ENCODE measurements at regions not wholly inside any gene's neighbourhood (a gene's known extent, or its start where the extent isn't known, plus 50 kb on each side); places are given as distances from the start of the nearest gene placed in this dataset.

- peaks cover 3% of the 10 kb centered on the region for H3K36me3 Mint-ChIP-seq (ENCODE audit: low read depth)
- H3K9me3 ChIP-seq (ENCODE audit: control insufficient read depth, low read length, poor library complexity, severe bottlenecking), result no peaks in the 10 kb centered on the region
- DNase-seq (no peak), ATAC-seq (no peak)
- H3K4me1 Mint-ChIP-seq, result no peaks in the 10 kb centered on the region
- H3K4me3 Mint-ChIP-seq, result no peak overlapping the region
- H3K27me3 Mint-ChIP-seq, result peaks cover 48% of the 10 kb centered on the region
- no peak overlapping the region for H3K27ac Mint-ChIP-seq
These were observed 128.0 kb upstream of the MCHR2 start for GRCh38 chr6:100121854-100122609.

- H3K9me3 ChIP-seq (ENCODE audit: control insufficient read depth, low read length, poor library complexity, severe bottlenecking), result no peaks in the 10 kb centered on the region
- Mint-ChIP-seq H3K4me1 (no peaks in the 10 kb centered on the region), H3K4me3 (no peak overlapping the region), H3K27me3 (peaks cover 54% of the 10 kb centered on the region), H3K27ac (no peak overlapping the region), H3K36me3 (ENCODE audit: low read depth) (peaks cover 3% of the 10 kb centered on the region)
- ATAC-seq (no peak), DNase-seq (no peak)
These were observed 125.2 kb upstream of the MCHR2 start for GRCh38 chr6:100119261-100119660.

GRCh38 chr6:100118301-100118700, 124.3 kb upstream of the MCHR2 start:
- no peak overlapping the region for H3K4me3 Mint-ChIP-seq
- H3K9me3 ChIP-seq (ENCODE audit: control insufficient read depth, low read length, poor library complexity, severe bottlenecking), result no peaks in the 10 kb centered on the region
- no peak overlapping the region for H3K27ac Mint-ChIP-seq
- DNase-seq (no peak), ATAC-seq (no peak)
- no peaks in the 10 kb centered on the region for H3K4me1 Mint-ChIP-seq
- H3K36me3 Mint-ChIP-seq (ENCODE audit: low read depth), result peaks cover 2% of the 10 kb centered on the region
- peaks cover 44% of the 10 kb centered on the region for H3K27me3 Mint-ChIP-seq

- H3K9me3 ChIP-seq (ENCODE audit: control insufficient read depth, low read length, poor library complexity, severe bottlenecking), result no peaks in the 10 kb centered on the region
- no peak overlapping the region for H3K27ac Mint-ChIP-seq
These were observed 123.7 kb upstream of the MCHR2 start for GRCh38 chr6:100117680-100118079.

GRCh38 chr6:100116411-100117194, 122.6 kb upstream of the MCHR2 start:
- H3K9me3 ChIP-seq (ENCODE audit: control insufficient read depth, low read length, poor library complexity, severe bottlenecking), result no peaks in the 10 kb centered on the region
- no peak for ATAC-seq
- Mint-ChIP-seq H3K27ac (no peak overlapping the region), H3K4me3 (no peak overlapping the region), H3K27me3 (peaks cover 46% of the 10 kb centered on the region), H3K4me1 (no peaks in the 10 kb centered on the region), H3K36me3 (ENCODE audit: low read depth) (no peaks in the 10 kb centered on the region)
- DNase-seq, result no peak

More at GRCh38 chr6:100117680-100118079, 123.7 kb upstream of the MCHR2 start:
- Mint-ChIP-seq H3K27me3 (peaks cover 44% of the 10 kb centered on the region), H3K36me3 (ENCODE audit: low read depth) (no peaks in the 10 kb centered on the region), H3K4me1 (no peaks in the 10 kb centered on the region), H3K4me3 (no peak overlapping the region)
- DNase-seq (no peak), ATAC-seq (no peak)

GRCh38 chr6:100115407-100116101, 121.5 kb upstream of the MCHR2 start:
- H3K9me3 ChIP-seq (ENCODE audit: control insufficient read depth, low read length, poor library complexity, severe bottlenecking), result no peaks in the 10 kb centered on the region
- H3K4me1 Mint-ChIP-seq, result no peaks in the 10 kb centered on the region
- no peak for DNase-seq
- H3K27me3 Mint-ChIP-seq, result peaks cover 42% of the 10 kb centered on the region
- H3K4me3 Mint-ChIP-seq, result no peak overlapping the region
- no peak overlapping the region for H3K27ac Mint-ChIP-seq
- no peak for ATAC-seq
- no peaks in the 10 kb centered on the region for H3K36me3 Mint-ChIP-seq (ENCODE audit: low read depth)

- no peaks in the 10 kb centered on the region for H3K36me3 Mint-ChIP-seq (ENCODE audit: low read depth)
- no peaks in the 10 kb centered on the region for H3K4me1 Mint-ChIP-seq
- peaks cover 43% of the 10 kb centered on the region for H3K27me3 Mint-ChIP-seq
- no peaks in the 10 kb centered on the region for H3K9me3 ChIP-seq (ENCODE audit: control insufficient read depth, low read length, poor library complexity, severe bottlenecking)
- no peak overlapping the region for H3K4me3 Mint-ChIP-seq
- H3K27ac Mint-ChIP-seq, result no peak overlapping the region
- no peak for DNase-seq
- ATAC-seq, result no peak
These were observed 119.0 kb upstream of the MCHR2 start for GRCh38 chr6:100112855-100113508.

- Mint-ChIP-seq H3K36me3 (ENCODE audit: low read depth) (peaks cover 2% of the 10 kb centered on the region), H3K27ac (no peak overlapping the region), H3K27me3 (peaks cover 54% of the 10 kb centered on the region), H3K4me3 (no peak overlapping the region), H3K4me1 (no peaks in the 10 kb centered on the region)
- no peak for DNase-seq
- no peaks in the 10 kb centered on the region for H3K9me3 ChIP-seq (ENCODE audit: control insufficient read depth, low read length, poor library complexity, severe bottlenecking)
- no peak for ATAC-seq
These were observed 112.0 kb upstream of the MCHR2 start for GRCh38 chr6:100105919-100106529.

- H3K36me3 Mint-ChIP-seq (ENCODE audit: low read depth), result peaks cover 2% of the 10 kb centered on the region
- peaks cover 54% of the 10 kb centered on the region for H3K27me3 Mint-ChIP-seq
- H3K4me3 Mint-ChIP-seq, result no peak overlapping the region
- H3K4me1 Mint-ChIP-seq, result no peaks in the 10 kb centered on the region
- no peaks in the 10 kb centered on the region for H3K9me3 ChIP-seq (ENCODE audit: control insufficient read depth, low read length, poor library complexity, severe bottlenecking)
- H3K27ac Mint-ChIP-seq, result no peak overlapping the region
- no peak for ATAC-seq
- DNase-seq, result no peak
These were observed 111.1 kb upstream of the MCHR2 start for GRCh38 chr6:100105138-100105537.

GRCh38 chr6:100103931-100104330, 109.9 kb upstream of the MCHR2 start:
- ATAC-seq (no peak), DNase-seq (no peak)
- no peaks in the 10 kb centered on the region for H3K9me3 ChIP-seq (ENCODE audit: control insufficient read depth, low read length, poor library complexity, severe bottlenecking)
- Mint-ChIP-seq H3K27ac (no peak overlapping the region), H3K4me1 (no peaks in the 10 kb centered on the region), H3K4me3 (no peak overlapping the region), H3K36me3 (ENCODE audit: low read depth) (peaks cover 2% of the 10 kb centered on the region), H3K27me3 (peaks cover 54% of the 10 kb centered on the region)

GRCh38 chr6:100103194-100103593, 109.2 kb upstream of the MCHR2 start:
- H3K9me3 ChIP-seq (ENCODE audit: control insufficient read depth, low read length, poor library complexity, severe bottlenecking), result no peaks in the 10 kb centered on the region
- Mint-ChIP-seq H3K4me3 (no peak overlapping the region), H3K4me1 (no peaks in the 10 kb centered on the region), H3K27ac (no peak overlapping the region), H3K27me3 (peaks cover 50% of the 10 kb centered on the region), H3K36me3 (ENCODE audit: low read depth) (peaks cover 2% of the 10 kb centered on the region)
- ATAC-seq (no peak), DNase-seq (no peak)

GRCh38 chr6:100101644-100102043, 107.6 kb upstream of the MCHR2 start:
- Mint-ChIP-seq H3K27me3 (peaks cover 41% of the 10 kb centered on the region), H3K36me3 (ENCODE audit: low read depth) (peaks cover 2% of the 10 kb centered on the region), H3K4me1 (no peaks in the 10 kb centered on the region), H3K4me3 (no peak overlapping the region), H3K27ac (no peak overlapping the region)
- DNase-seq, result no peak
- H3K9me3 ChIP-seq (ENCODE audit: control insufficient read depth, low read length, poor library complexity, severe bottlenecking), result no peaks in the 10 kb centered on the region
- no peak for ATAC-seq

- ATAC-seq, result no peak
These were observed 106.8 kb upstream of the MCHR2 start for GRCh38 chr6:100100776-100101175.

More at GRCh38 chr6:100100776-100101175, 106.8 kb upstream of the MCHR2 start:
- no peaks in the 10 kb centered on the region for H3K9me3 ChIP-seq (ENCODE audit: control insufficient read depth, low read length, poor library complexity, severe bottlenecking)
- no peak for DNase-seq
- Mint-ChIP-seq H3K27ac (no peak overlapping the region), H3K4me1 (no peaks in the 10 kb centered on the region), H3K36me3 (ENCODE audit: low read depth) (no peaks in the 10 kb centered on the region), H3K27me3 (peaks cover 32% of the 10 kb centered on the region), H3K4me3 (no peak overlapping the region)

All from T-helper 17 cell (primary cell).